Retina (tissue), 1 donor: ENCODE measurements at regions not wholly inside any gene's neighbourhood (a gene's known extent, or its start where the extent isn't known, plus 50 kb on each side); places are given as distances from the start of the nearest gene placed in this dataset.

Source experiments
- DNase-seq: peaks from one replicate; pipeline ENCODE4 v3.0.0-alpha.2; 2016

DNA sequence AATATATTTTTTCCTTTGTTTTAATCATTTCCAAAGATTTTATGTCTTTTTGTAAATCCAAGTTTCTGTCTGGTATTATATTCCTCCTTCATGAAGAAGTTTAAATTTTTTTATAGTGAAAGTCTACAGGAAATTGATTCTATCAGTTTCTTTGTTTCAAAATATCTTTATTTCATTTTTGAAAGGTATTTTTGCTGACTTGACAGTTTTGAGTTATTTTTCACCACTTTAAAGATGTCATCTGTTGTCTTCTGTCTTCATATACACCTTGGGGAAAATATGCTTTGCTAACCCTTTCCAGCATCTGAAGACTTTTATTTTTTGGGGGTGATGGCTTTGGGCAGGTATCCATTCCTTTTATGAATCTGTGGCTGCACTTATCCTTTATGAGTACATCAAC lies 164.4 kb upstream of the EPHA5 start:
- DNase-seq = no peak

DNA sequence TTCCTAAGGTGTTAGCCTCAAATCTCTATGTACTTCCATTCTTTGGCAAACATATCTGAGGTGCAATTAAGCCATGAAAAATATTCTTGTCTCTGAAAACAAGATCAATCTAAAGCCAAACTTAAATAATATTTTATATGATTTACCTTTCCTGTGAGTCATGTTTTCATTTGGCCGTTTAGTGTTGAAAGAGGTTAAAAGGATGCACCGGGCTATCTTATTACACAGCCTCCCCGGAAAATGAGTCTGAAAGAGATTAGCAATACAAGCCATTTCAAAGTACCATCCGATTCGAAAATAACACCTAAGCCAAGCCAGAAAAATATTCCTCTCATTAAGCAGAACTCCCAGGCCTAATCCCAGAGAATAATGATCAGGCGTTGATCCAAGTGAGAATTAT lies 161.5 kb upstream of the EPHA5 start:
- DNase-seq = no peak

DNA sequence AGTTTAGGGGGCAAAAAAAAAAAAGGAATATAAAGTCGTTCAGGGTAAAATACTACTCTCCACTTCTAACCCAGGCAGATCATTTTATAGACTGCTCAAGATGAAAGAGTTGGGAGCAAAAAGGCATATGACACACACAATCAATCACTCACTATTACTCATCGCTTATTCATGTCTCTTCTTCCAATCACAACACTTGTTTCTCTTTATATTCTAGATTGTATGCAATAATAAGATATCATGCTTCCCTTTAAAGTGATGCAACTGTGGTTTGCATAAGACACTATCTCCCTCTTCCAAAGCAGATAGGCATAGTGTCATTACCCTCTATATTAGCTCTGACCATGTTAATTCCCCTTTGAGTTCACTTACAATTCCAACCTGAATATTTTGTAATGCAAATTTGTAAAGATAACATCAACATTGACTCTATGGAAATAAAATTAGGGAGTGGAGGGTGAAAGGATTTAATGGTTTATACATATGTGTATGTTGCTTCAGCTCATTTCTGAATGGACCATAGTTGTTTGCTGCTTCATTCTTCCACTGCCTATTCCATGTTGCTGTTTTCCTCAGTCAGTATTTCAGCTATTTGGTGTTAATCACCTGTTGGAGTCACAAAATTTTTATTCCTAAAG lies 154.9 kb upstream of the EPHA5 start:
- no peak for DNase-seq

DNA sequence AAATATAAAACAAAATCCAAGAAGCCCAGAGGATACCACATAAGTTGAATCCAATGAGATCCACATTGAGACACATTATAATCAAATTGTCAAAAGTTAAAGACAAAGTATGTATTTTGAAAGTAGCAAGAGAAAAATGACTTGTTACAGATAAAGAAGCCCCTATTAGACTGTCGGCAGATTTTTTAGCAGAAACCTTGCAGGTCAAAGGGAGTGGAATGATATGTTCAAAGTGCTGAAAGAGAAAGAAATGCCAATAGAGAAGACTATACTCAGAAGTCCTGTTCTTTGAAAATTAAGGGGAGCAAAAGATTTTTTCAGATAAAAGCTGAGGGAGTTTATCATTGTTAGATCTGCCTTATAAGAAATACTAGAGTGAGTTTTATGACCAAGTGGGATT lies 148.9 kb upstream of the EPHA5 start:
- no peak for DNase-seq

DNA sequence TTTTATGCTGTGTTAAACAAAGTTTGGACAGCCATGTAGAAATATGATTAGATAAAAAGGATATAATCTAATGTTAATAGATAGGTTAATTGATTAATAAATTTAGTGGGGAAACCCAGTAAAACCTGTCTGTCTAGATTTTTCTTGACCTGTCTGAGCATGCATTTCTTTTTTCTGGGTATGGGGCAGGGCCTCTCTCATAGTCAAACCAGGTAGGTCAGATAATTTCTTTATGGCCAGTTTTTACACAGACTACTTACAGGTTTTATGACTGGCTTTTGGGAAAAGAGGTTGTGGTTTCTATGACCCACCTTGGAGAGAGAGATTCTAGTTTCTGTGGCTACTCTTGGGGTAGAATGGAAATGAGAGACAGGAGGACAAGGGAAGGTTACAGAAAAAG lies 135.6 kb upstream of the EPHA5 start:
- DNase-seq = no peak

DNA sequence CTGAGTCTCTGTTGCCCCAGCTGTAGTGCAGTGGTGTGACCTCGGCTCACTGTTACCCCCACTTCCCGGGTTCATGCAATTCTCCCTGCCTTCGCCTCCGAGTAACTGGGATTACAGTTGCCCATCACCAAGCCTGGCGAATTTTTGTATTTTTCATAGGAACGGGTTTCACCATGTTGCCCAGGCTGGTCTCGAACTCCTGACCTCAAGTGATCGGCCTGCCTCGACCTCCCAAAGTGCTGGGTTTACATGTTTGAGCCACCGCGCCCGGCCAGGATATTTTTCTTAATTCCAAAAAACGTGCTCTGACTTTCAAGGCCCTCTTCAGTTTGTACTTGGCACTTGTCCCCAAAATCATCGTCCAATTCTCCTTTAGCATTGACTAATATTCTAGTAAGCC lies 129.2 kb upstream of the EPHA5 start:
- DNase-seq = no peak

DNA sequence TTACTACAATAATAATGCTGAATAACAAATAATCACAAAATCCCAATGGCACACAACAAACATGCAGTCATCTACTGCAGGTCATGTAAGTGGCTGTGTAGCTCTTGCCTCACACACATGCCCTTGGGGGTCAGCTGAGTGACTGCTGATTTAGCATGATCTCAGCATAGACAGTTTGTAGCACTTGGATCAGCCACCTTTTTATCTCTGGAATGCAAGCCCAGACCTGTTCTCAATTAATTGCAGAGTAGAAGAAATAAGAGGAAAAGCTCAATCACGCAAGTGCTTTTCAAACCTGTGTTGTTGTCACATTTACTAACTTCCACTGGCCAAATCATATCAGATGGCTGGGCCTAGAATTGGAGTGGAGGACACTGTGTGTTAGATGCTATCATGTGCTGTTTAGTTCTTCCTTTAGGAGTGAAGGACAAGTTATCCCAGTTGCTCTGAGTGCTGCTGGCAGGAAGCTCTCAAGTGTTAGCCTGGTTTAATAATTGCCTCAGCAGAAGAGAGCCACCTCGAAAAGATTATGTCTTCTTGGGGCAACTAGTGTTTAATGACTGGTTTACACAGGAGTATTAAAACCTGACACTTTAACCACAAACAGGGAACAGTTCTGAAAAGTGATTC lies 128.3 kb upstream of the EPHA5 start:
- no peak for DNase-seq

DNA sequence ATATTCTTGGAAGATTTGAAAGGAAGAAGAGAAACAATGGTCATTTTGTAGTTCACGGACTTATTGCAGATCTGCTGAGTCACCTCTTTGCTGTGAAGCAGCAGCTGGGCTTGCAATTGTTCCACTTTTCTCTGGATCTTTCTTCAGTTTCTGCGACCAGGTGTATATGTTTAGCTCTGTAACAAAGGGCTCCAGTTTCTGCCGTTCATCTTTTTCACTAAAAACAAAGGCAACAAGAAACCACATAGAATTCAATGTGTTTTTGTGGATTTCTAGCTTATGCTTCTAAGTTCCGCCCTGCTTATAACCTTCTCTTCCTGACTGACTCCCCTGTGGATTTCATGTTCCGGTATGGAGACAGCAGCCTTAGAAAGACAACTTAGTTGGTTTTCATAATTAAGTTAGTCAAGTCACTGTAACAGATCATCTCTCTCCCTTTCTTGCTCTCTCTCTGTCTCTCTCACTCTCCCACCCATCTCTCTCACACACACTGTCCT lies 121.6 kb upstream of the EPHA5 start:
- peak; percentile 43 for DNase-seq

DNA sequence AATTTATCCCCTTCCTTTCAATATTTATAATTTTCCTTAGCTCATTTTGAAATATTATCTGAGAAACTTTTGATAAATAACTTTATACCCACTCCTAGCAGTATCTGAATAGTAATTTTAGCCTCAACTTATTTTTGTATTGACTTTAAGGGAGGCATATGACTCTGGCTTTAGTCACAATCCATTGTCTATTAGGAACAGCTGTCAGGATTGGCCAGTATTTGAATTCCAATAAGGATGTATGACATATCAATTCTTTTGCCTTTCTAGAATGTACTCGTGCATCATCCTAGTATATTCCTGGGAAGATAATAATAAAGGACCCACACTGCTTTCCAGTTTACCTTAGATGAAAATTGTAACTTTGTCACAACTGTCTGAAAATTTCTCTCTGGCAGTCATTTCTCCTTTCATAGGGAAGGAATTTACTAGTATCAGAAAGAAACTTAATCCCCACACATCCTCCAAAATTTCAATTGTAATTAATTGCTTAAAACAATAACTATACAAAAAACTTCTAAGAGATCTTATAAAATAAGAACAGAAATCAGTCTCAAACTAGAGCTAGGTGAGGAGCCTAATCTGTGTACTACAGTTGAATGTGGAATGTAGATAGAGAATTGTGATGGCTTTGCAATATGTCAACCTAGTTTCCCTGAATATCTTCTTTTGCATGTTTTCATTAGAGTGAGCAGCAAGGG lies 121.0 kb upstream of the EPHA5 start:
- no peak for DNase-seq

DNA sequence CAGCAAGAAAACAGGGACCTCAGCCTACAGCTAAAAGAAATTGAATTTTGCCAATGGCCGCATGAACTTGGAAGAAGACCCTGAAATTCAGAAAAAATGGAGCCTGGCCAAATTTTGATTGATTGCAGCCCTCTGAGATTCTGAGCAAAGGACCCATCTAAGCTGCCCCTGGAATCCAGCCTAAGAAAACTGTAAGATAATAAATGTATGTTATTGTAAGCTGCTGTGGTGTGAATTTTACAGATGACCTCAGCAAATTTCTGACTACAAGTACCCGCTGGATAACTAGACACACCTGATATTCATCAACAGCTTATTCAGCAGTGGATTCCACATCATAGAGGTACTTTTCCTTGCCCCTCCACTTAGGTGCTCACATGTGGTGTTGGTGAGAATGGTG lies 119.5 kb upstream of the EPHA5 start:
- DNase-seq = no peak

DNA sequence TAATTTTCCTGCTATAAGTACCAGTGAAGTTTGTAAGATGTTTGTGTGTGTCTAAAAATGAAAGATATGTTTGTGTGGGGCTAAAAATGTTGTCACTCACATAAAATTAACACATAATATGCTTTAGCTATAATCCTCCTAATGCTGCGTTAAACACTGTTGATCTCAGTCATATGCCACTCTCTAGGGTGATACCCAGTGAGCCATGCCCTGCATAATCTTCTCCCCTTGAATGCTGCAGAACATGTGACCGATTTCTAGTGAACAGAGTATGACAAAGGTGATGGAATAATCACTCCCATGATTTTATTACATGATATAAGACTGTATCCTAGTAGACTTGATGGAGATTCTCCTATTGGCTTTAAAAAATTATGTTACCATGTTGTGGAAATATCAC lies 119.1 kb upstream of the EPHA5 start:
- DNase-seq = no peak

DNA sequence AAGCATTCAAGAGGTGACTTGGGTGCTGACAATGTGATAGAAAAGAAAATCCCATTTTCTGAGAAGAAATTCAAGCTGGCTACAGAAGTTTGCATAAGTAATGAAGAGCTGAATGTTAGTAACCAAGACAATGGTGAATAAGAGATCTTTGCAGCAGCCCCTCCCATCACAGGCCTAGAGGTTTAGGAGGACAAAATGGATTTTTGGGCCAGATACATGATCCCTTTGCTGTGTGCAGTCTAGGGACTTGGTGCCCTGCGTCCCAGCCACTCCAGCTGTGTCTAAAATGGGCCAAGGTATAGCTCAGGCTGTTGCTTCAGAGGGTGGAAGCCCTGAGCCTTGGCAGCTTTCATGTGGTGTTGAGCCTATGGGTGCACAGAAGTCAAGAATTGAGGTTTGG lies 107.0 kb upstream of the EPHA5 start:
- no peak for DNase-seq

DNA sequence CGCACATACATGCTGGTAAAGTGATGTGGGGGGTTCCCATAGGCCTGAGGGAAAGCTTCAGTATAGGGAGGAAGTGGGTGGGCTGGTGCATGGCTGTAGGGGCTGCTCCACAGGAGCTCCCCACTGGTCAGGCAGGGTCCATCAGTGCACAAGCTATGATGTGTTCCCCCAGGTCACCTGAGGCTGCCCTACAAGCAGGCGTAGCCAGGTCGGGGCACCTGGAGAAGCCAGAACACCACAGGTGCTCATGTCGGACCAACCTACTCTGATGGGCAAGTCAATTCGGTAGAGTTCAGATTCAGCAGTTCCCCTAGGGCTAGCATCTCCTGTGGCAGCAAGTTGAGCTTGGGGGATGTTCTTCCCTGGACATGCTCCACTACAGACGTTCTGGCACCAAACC lies 103.3 kb upstream of the EPHA5 start:
- DNase-seq = no peak

DNA sequence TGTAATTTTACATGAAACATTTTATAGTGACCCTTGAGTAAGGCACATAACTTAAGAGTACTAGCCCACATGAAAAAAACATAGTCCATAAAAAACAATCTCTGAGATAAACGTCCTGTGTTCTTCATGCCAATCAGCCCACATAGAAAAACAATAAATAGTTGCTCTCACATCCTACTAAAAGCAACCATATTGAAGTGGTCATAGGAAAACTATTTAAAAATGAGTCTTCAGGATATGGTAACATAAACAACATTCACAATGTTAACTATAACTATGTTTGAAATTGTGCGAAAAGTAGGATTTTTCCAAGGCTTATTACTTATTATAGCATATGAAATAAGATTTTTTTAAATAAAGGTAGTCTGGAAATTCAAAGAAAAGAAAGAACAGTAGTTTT lies 77.1 kb upstream of the EPHA5 start:
- DNase-seq = no peak

DNA sequence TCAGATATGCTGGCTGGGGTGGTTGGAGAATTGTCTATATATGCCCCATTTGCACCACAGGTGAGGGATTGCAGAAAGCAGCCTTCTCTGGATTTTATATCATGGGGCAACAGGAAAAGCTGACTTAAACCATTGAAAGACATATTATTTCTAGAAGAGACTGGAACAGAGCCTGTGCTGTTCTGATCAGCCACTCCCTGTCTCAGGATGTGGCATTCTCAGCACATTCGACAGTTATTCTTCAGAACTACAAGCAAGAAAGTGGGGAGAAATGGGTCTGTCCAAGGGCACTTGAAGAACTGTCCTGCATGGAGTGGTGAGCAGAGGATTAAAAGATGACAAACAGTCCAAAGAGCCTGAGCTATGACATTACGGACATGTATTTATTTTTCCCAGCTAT lies 67.8 kb upstream of the EPHA5 start:
- no peak for DNase-seq

DNA sequence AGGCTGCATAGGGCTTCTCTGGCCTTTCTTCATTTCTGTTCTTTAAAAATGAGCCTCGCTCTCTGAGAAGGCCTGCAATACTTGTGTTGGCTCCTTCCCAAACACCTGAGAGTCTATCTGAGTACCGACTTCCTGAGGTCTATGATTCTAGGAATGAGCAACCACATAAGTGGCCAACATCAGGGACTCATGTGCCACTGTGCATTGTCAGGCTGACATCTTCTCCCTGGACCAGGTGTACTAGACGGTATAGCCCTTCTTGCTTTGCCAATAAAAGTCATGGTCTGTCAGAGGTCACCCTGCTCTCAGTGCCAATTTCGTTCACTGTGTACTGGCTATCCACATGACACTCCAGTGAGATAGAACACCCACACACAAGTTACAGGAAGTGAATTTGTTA lies 67.4 kb upstream of the EPHA5 start:
- DNase-seq = no peak

DNA sequence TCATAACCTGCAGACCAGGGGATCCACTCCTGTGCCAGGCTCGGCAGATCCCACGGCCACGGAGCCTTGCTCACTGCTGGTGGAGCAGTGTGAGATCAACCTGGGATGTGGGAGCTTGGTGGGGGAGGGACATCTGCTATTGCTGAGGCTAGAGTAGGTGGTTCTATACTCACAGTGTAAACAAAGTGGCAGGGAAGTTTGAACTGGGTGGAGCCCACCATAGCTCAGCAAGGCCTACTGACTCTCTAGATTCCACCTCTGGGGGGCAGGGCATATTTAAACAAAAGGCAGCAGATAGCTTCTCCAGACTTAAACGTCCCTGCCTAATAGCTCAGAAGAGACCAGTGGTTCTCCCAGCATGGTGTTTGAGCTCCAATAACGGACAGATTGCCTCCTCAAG lies 54.7 kb upstream of the EPHA5 start:
- DNase-seq = no peak
